ENCODE measurements at regions not wholly inside any gene's neighbourhood (a gene's known extent, or its start where the extent isn't known, plus 50 kb on each side); places are given as distances from the start of the nearest gene placed in this dataset.

DNA sequence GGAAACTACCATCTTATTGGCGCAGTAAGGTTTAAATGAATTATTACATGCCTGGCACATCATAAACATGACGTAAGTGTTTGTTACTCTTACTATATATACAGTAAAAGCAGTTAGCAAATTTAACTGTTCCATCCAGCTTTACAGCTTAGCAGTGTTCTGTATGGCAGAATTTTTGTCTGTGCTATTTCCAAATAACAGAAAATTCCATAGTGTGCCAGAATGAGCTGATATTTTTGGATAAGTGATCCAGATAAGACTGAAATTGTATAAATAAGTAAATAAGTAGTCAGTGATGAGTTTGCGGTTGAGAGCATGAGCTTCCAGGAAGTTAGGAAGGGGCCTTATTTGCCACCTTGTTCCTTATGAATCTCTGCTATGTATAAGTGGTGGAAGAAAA, 236.5 kb upstream of the SLC10A2 start:
- no peak for DNase-seq (ENCODE audit: low read depth, low spot score)

DNA sequence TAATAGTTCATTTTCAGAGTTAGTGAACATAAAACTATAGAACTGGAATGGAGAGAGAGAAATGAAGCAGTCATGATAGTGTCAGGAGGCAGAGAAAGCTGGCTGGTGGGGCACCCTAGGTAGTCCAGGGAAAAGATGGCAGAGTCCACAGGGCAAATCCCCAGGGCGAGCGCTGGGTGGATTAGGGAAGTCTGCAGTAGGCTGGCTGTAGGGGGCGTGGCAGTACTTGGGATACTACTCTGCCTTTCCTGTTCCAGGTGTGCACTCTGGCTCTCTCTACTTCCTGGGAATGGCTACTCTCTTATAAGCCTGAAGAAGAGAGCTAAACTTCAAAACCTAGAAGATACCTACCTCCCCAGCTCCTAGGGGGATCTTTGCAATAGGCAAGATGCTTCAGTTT, 232.9 kb upstream of the SLC10A2 start:
- DNase-seq (ENCODE audit: low read depth, low spot score) = no peak

DNA sequence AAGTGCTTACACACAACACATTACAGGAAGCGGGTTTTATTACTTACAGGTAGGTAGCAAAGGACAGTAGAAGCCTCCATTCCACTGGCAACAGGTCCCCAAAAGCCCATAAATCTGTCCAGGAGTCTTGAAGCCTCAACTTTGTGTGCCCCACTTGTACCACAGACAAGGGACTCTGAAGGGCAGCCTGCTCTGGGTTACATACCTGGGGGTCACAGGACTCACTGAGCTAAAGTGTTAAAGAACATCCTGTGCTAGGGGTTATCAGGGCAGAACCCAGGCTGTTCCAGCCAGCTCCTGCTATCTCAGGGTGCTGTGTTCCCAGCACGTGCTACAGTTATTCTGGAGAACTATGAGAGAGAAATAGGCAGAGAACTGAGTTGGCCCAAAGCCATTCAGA, 230.9 kb upstream of the SLC10A2 start:
- no peak for DNase-seq (ENCODE audit: low read depth, low spot score)

DNA sequence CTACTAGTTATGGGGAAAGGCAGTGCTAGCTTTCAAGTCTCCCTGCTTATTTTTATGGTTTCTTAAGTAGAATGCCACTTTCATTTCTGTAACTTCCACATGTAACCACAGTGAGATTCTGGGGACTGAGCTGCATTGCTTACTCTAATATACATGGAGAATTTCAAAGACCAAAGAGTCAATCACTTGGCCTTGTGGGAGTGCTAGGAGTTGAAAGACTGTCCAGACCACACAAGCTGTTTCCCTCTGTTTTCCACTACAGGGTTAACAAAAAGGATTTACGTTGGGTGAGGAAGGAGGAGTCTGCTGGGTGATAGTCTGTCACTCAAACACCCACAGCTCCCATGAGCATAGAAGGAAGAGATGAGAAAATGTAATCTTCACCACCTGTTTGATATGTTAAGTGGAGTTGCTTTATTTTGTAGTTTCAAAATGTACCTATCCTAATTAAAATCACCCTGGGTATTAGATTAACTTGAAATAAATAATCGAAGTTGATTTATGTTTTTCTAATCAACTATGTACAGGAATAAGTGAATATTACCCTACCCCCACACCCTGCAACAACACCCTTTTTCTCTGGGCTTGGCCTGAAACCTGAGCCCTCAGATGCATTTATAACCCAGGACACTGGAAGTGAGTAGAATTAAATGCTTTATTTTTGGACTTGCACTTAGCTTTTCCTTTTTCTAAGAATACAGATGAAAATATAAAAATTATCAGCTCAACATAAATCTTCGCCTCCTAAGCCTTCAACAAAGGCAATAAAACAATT, 225.8 kb upstream of the SLC10A2 start:
- DNase-seq (ENCODE audit: low read depth, low spot score) = no peak

DNA sequence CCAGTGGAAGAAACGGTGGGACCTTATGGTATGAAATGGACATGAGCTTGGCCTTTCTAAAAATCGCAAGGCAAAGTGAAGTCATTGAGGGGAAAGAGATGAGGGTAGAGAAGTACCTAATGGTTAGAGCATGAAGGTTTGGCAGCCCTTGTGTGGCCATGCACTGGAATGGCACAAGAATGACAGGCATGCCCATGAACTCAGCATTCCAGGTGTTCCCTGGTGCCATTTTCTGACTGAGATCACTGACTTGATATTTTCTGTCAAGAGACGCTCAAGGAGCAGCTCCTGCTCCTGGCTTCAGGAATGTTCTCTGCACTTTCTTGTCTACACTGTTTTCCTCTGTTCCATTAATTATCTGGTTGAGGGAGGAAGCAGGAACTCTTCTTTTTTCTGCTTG, 225.0 kb upstream of the SLC10A2 start:
- no peak for DNase-seq (ENCODE audit: low read depth, low spot score)

DNA sequence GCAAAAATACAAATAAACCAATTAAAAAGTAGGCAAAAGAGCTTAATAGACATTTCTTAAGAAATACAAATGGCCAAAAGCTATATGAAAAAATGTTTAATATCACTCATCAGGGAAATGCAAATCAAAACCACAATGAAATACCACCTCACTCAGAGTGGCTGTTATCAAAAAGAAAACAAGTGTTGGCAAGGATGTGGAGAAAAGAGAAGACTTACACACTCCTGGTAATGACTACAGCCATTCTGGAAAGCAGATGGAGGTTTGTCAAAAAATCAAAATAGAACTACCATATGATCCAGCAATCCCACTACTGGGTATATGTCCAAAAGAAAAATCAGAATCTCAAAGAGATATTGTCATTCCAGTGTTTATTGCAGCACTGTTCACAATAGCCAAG, 223.5 kb upstream of the SLC10A2 start:
- DNase-seq (ENCODE audit: low read depth, low spot score) = no peak

DNA sequence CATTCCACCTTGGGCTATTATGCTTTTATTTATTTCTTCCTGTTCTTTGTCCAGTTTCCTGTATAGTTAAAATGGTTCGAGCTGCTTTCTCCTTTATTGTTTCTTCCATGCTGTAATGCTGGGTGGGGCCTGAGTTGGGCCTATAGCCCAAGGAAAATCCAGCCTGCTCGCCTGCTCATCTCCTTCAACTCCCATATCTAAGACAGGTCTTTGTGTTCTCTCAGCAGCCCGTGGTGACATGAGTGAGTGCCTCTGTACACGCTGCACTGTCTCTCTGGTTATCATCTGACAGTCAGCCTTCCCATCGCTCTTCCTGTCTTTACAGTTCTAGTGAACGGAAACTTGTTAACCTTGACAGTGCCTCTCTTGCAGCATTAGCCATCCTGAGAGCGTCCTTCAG, 221.9 kb upstream of the SLC10A2 start:
- DNase-seq (ENCODE audit: low read depth, low spot score) = no peak

DNA sequence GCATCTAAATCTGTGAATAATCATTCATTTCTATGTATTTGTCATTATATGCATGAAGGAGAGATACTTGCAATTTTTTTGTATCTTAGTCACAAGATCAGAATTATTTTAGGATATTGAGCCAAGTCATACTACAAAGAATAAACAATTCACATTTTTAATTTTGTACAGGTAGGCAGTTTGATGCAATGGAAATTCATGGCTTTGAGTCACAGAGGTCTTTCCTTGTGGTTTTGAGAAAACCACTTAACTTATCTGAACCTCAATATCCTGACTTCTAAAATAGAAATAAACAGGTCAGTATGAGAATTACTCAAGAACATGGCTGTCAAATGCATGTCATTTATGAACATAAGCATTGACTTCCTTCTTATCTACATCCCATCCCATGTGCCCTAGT, 221.4 kb upstream of the SLC10A2 start:
- no peak for DNase-seq (ENCODE audit: low read depth, low spot score)

DNA sequence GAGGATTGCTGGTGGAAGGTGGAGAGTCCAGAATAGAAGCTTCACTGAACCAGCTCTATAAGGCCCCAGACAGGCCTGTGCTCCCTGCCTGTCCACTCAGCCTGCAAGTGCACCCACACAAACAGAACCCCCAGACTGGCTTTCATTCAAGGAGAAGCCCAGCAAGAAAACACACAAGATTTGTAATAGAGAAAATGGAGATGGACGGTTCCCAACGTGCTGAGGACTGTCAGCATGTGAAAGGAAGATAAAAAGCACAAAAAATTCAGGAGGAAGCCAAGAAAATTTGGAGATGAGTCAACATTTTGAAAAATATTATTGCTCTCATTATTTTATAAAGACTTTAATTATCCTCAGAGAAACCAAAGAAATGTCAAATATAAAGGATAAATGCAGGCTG, 218.2 kb upstream of the SLC10A2 start:
- no peak for DNase-seq (ENCODE audit: low read depth, low spot score)

DNA sequence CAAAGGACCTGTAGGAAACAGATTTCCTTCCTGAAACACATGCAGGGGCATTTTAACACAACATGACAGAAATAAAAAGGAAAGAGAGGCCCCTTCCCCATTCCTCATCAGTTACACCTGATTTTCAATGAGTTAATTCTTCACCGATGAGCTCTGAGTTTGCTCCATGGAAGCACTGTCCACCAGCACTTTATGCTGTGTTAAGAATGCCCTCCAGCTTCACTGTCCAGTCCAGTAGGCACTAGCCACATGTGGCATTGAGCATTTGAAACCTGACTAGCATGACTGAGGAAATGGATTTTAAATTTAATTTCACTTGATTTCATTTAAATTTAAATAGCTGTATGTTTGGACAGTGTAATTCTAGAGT, 217.2 kb upstream of the SLC10A2 start:
- no peak for DNase-seq (ENCODE audit: low read depth, low spot score)

DNA sequence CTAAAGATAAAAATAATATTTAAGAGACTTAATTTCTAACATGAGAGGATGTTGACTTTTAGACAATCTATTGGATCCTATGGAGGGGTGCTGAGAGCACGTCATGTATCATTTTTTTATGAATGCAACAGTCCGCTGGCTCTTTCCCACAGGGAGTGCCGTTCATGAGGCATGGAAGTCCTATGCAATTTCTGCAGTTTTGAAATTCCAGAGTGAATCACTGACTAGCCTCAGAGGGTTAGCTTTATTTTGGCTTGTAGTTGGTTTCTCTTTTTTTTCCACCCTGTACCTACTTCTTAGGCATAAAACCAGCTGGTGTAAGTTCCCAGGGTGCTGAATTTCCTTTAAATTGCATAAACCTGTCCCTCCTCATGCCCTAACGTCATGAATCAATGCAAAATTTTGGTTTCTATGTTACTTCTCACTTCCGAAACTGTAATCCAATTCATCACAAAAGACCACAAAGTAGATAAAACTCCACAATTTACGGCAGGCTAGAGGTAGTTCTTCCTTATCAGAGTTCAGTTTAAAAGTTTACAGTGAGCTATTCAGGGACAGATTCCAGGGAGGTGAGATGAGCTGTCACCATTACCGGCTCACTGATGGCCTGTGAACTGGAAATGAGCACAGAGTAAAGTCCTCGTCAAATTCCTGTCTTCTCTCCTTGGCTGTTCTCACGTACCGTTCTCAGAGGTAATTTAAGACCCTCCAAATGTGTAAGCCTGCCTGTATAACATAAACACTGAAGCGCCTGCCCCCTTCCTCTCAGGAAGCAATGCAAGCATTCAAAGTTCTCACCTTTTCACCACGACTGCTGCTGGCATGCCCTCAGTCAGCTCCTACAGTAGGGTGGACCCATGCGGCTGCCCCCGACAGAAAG, 216.6 kb upstream of the SLC10A2 start:
- DNase-seq (ENCODE audit: low read depth, low spot score) = no peak

DNA sequence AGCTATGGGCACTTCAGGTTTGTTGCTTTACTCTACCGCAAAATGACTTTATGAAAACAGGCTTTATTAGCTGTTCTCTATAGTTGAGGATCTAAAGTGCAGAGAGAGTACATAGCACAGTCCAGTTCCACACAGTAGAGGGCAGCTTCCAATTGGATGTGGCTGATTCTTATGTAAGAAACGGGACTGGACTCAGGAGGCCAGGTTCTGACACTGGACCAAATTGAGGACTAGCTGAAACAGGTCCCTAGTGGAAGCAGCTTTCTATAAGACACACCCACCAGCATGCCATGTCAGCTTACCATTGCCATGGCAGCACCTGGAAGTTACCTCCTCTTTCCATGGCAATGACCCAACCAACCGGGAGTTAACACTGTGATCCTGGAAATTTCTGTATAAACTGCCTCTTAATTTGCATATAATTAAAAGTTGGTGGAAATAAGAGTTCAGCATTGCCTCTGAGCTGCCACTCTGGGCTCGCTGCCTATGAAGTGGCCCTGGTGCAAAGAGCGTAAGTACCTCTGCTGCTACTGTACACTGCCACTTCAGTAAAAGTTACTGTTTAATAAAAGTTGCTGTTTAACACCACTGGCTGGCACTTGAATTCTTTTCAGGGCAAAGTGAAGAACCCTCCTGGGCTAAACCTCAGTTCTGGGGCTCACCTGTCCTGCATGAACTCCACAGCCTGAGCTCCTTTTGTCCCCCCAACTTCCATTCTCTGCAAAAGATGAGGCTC, 211.9 kb upstream of the SLC10A2 start:
- DNase-seq (ENCODE audit: low read depth, low spot score) = no peak

DNA sequence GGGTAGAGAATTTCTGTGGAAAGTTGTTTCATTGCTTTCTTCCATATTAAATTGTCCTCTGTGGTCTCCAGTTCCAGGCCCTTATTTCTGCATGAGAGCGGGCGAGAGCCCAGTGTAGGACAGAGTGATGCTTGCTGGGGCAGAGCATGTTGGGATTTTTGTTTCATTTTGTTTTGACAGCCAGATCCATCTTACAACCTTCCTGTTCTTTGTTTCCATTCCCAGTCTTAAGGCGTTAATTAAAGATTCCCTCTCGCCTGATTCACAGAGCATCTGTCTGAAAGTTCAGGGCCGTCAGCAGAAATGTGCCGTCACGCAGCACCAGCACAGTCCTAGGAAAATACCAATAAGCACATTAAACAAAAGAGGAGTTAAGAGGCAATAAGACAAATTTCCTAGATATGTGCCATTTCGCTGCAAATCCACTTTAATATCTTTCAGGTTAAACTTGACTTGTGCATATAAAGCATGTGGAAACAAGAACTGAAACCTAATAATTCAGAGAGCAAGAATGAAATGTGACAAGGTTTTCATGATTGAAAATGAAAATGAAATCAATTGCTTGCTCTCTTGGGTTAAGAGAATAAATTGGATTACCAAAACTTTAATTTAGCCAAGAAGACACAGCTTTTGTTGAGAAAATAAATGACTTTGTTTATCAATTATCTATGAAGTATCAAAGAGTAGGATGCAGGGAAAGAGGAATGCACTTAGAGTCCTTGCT, 210.7 kb upstream of the SLC10A2 start:
- no peak for DNase-seq (ENCODE audit: low read depth, low spot score)

DNA sequence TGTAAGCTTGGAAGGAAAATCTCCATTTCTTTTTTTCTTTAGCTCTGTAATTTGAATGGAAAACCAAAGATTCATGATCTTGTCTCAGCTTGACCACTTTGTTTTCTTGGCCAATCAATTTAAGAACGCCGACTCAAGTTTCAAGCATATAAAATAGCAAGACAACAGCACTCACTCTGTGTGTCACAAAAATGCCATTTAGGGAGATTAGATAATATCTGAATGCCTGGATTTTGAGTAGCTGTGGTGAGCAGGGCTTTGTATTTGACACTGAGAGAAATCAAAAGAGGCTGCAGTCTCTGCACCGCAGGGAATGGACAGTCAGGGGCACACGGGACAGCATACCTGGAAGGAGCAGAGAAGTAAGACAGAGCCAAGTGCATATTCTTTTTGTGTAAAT, 209.5 kb upstream of the SLC10A2 start:
- no peak for DNase-seq (ENCODE audit: low read depth, low spot score)

DNA sequence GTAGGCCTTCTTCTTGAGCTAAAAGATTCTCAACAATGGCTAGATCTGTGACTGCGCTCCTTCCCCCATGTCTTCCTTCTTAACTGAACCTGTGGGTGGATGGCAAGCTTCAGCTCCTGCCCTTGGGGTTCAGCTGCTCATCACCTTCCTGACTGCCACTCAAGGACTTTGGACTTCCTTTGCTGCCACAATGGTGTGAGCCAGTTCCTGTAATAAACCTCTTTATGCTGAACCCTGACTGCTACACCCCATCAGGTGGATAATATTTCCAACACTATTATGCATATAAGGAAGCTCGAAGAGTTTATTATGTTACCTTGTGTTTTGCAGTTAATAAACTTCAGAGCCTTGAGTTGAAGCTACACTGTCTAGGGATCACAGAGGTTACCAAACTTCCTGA, 208.9 kb upstream of the SLC10A2 start:
- no peak for DNase-seq (ENCODE audit: low read depth, low spot score)

DNA sequence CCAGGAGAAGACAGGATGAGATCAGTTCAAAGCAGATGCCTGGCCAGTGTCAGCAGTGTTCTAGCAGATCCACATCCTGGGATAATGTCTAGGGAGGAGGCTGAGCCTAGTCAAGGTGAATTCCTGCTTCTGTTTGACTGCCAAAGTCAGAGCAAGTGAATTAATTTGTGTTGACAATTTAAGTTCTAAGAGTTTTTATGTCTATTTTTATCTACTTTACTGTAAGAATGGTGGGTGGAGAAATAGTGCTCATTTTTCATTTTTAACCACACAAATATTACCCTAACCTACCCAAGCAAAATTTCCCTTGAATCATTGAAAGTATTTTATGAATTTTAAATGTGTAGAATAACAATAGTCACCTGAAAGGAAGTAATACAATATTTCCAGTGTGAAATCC, 207.6 kb upstream of the SLC10A2 start:
- DNase-seq (ENCODE audit: low read depth, low spot score) = no peak

DNA sequence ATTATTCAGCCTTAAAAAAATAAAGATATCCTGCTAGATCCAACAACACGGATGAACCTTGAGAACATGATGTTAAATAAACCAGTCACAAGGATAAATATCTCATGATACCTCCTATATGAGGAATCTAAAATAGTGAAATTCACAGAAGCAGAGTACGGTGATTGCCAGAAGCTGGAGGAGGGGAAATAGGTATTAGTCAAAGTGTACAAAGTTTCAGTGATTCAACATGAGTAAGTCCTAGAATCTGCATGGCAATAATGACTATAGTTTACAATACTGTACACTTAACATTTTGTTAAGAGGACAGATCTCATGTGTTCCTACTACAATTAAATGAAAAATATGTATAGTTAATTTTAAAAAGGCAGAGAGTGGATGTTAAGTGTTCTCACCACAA, 206.6 kb upstream of the SLC10A2 start:
- DNase-seq (ENCODE audit: low read depth, low spot score) = no peak

DNA sequence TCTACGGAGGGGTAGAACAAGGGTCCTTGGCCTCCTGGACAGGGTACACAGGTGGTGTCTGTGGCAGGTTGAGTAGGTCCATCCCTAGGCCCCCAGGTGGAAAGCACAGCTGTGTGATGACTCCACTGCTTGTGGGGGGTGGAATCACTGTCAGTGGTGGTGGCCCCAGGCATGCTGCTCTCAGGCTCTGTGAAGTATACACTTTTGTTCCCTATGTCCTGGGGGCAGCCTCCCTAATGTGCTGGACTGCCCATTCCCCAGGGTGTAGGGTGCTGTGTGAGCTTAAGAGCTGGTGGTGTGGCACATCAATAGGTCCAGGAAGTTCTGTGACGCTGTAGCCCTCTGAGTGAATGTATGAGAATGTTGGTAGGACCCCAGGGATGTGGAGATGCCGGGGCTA, 197.2 kb upstream of the SLC10A2 start:
- no peak for DNase-seq (ENCODE audit: low read depth, low spot score)

DNA sequence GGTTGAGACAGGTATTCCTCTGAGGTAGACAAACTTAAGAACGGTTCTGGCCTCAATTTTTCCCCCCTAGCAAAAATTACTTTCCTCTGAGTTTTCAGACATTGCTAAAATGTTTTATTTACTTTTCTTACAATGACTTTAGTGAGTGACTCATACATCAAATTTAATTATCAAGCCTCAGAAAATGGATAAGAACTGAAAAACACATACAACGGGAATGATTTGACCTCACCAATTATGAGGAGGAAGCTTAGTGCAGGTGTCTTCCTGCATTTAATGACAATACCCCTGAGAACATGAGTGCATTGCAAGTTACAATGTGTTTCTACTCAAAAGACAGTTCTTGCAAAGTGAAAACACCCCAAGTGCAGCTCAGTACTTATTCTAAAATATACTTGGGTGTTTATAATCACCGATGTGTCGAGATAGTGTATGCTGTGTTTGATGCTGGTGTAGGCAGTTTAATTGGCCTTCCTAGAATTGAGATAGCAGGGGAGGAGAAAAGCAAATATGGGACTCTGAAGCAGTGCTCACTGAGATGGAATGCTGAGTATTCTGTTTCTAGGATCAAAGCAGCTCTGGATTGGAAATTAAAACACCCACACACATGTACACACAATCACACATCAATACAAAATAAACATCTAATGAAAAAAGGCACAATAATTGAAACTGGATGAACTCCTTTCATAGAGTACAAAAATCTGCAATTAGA, 189.5 kb upstream of the SLC10A2 start:
- DNase-seq (ENCODE audit: low read depth, low spot score) = no peak

DNA sequence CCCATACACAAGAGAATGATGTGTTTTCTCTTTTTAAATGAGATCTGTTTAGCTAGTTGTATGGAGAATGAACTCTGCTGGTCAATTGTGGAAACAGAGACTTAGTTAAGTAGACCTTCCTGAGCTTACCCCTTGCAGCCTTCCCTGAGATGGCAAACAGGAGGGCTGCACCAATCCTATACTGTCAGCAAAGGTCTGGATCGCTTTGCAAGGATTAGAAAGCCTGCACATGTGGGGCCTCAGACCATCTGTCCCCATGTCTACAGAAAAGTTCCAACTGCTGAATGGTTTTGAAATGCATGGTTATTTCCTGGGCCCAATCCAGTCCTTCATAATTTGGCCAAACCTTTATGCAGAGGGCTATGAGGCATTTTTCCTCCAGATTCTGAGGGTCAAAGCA, 183.9 kb upstream of the SLC10A2 start:
- no peak for DNase-seq (ENCODE audit: low read depth, low spot score)

DNA sequence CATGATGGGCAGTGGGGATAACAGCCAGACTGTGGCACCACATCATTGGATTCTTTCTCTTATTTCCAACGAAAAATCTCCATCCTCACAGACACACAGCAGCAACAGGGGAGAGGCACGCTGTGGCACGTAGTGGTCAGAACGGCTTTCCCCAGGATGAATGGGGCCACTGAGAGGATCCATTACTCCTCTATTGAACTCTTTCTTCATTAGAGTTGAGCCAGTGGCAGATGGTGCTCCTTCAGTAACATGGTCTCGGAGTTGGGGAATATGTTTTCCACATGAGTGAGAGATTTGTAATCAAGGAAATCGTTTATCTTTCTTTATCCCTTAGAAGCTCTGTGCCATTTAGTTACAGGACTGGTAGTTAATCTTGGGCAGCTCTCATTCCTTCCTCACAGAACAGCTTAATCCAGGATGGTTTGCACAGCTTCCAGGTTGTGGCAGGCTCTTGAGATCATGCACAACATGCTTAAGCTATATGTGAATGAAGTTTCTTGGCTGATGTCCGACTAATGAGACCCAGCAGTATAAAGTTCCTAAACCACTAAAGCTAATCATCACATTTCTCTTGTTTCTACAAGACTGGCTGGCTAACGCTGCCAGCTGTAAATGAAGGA, 180.5 kb upstream of the SLC10A2 start:
- DNase-seq (ENCODE audit: low read depth, low spot score) = no peak
